ENCODE measurements at regions not wholly inside any gene's neighbourhood (a gene's known extent, or its start where the extent isn't known, plus 50 kb on each side); places are given as distances from the start of the nearest gene placed in this dataset.

DNA sequence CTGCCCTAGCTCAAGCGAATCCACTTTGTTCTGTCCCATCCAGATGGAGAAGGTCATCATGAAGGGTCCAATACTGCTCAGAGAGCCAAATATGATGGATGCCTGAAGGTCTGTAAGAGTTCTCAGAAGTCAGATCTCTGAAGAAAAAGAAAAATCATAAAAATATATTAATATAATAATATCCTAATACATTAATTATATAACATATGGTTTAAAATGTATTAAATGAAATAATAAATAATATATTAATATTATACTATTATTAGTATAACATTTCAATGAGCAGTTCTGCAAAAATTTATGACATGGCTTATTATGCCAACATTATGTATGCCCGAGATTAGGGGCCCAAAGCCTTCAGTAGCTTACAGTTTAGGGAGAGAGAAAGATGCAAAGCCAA lies 78.2 kb upstream of the GPR12 start:
- no peak for DNase-seq (ENCODE audit: low read depth in 2 of 3, low spot score in 2 of 3)

DNA sequence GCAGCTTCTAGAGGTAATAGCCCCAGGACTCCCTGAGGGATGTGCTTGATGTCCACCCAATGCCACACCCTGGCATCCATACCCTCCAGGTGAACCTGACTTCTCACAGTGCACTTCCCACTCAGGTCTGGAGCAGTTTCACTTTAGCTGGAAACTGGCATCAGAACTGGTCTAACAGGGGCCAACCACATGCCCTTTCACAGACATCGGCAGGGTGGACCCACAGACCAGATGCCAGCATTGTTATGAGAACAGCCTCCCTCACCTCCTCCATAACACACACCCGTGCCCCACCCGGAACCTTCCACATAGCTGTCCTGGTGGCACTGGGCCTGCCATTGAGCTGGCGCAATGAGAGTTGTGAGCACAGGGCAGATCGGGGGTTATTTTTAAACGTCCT lies 77.4 kb upstream of the GPR12 start:
- DNase-seq (ENCODE audit: low read depth in 2 of 3, low spot score in 2 of 3): no peak

DNA sequence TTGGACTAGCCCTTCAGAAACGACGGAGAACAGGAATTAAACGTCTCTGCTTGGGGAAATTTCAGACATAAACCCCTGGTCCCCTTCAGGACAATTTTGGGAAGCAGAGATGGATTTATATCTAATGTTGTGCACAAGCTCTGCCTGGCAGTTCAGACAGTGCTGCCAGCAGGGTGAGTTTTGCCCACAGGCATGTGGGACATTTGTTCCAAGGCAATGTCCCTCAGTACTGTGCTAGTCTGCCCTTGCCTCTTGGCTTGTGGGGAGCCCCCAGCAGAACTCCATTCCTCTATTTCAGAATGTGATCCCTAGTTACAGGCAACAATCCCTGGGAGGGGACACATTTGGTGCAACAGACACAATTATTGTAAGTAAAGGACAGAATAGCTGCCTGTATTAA lies 76.5 kb upstream of the GPR12 start:
- no peak for DNase-seq (ENCODE audit: low read depth in 2 of 3, low spot score in 2 of 3)

DNA sequence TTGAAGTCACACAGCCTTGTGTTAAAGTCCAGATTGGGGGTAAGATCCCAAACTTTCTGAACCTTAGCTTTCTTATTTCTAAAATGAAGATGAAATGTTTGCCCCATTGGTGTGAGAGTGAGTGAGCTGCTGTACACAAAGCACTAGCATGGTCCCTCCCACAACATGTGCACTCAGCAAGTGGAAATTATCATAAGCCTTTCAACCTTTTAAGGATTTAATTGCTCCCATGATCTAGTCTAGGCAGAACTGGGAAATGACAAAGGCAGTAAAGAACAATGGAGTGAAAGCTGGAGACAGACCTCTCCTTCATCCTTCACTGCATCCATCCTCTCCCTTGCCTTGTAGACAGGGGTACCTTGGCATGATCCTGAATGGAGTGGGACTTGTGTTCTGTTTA lies 76.0 kb upstream of the GPR12 start:
- DNase-seq (ENCODE audit: low read depth in 2 of 3, low spot score in 2 of 3): no peak

DNA sequence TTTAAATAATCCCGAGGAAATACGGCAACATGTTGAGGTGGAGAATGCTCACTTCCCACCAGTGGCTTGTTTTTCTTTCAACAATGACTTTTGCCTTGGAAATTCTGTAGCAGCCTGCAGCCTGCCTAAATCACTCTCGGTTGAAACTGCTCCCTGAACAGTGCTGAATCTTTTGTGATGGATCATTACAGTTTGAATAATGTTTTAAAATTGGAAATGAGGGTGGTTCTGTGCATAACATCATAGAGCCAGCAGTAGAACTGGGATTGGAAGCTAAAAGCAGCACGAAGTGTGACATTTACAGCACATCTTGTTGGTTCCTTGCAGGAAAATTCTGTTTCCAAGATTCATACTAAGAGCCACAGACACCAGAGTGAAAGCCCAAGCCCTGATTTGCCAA lies 74.1 kb upstream of the GPR12 start:
- DNase-seq (ENCODE audit: low read depth in 2 of 3, low spot score in 2 of 3): no peak

DNA sequence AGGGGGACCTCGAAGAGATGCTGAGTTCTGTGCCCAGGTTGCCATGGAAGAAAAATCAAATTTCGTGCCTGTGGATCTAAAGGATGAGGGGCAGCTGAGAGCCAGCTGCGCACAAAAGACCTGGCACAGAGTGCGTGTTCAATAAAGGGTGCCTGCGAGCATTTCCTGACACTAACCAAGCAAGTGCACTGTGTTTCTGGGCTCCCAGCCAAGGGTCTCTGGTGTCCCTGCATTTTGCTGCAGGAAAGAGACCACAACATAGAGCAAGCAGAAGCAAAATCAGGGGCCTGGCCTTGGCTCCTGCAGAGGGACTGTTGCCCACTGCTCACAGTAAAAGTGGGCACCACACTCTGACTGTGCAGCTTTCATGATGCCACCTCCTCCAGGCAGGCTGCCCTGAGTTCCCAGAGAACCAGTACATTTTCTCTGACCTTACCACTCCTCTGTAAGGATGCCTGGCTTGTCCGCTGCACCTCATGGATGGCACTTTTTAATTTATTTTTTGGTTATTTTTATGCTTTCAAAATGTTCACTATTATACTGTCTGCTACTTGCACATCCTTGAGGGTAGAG lies 70.8 kb upstream of the GPR12 start:
- DNase-seq (ENCODE audit: low read depth in 2 of 3, low spot score in 2 of 3): no peak

DNA sequence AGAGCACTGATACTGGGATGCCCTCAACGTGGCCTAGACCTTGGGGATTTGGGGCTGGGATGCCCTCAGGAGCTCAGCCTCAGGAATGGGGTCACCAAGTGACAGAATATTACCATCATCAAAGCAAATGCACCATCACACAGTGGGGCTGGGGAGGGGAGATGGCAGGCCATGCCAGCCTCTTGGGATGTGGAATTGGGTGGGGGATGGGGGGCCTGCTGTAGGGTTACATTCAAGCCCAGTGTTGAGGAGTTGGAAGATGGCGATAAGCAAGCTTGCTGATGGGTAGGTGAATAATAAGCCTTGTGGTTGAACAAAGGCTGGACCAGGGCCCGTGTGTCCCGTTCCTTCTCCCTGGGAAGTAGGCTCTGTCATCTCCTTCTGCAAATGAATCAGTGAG lies 69.1 kb upstream of the GPR12 start:
- DNase-seq (ENCODE audit: low read depth in 2 of 3, low spot score in 2 of 3): no peak

DNA sequence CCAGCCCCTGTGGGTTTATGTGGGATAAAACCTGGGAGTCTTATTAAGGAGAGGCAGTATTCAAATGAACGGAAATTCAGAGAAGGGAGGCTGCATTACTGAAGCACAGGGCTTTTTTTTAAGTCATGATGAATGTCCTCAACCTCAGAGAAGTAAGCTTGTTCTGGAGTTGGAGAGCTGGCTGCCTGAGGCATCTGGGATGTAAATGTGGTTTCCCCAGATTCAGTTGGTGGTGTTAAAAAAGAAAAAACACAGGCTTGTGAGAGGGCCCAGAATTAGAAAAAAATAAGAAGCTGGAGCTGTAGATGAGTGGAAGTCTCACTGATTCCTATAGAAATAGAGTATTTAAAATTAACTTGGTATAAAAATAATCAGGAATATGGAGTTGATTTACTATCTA lies 64.0 kb upstream of the GPR12 start:
- DNase-seq (ENCODE audit: low read depth in 2 of 3, low spot score in 2 of 3): no peak

DNA sequence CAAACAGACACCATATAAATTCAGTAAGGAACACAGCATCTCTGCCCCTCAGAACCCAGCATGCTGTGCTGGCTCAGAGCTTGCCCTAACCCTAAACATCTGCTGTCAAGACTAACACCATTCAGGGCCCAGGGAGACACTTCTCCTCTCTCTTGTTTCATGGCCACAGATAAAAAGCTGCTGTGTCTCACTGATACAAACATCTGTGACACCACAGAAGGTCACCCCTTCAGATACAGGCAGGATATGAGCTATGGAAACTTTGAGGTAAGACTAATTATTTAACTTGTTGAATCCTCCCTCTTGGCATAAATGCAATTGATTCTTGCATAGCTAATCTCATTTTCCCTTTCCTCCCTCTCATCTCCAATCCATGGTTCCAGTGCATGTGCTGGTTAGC lies 61.6 kb upstream of the GPR12 start:
- no peak for DNase-seq (ENCODE audit: low read depth in 2 of 3, low spot score in 2 of 3)

DNA sequence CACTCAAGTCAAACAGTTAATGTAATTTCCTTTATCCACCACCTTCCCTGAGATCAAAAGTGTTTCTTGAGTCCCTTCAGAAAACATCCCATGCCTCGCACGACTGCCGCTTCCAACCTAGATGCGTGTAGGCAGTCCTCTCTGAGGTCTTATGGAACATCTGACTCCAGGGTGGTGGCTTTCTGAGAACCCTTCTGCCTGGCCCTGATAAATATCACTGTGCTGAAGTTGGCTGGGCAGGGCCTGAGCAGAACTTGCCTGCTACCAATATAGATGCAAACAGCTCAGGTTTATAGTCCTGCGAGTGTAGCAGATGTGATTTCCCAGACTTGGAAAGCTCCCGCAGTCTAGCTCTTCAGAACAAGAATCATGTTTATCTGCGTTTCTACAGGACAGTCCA lies 61.1 kb upstream of the GPR12 start:
- DNase-seq (ENCODE audit: low read depth in 2 of 3, low spot score in 2 of 3): no peak

DNA sequence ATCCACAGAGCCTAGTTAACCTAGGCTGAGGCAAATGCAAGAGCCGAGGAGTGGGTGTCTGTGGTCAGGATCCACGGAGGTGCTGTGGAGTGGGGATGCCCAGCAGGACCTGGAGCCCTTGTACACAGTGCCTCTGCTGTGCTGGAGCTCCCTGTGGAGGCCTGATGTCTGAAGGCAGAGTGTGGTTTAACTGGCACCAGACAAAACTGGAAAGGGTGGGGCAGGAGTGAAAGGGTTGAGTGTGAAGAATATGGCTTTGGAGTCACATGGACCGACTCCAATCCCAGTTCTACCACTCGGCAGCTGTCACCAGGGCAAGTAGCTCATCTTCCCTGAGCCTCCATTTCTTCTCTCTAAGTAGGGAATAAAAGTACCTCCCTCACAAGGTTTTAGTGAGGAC lies 60.3 kb upstream of the GPR12 start:
- DNase-seq (ENCODE audit: low read depth in 2 of 3, low spot score in 2 of 3): no peak

DNA sequence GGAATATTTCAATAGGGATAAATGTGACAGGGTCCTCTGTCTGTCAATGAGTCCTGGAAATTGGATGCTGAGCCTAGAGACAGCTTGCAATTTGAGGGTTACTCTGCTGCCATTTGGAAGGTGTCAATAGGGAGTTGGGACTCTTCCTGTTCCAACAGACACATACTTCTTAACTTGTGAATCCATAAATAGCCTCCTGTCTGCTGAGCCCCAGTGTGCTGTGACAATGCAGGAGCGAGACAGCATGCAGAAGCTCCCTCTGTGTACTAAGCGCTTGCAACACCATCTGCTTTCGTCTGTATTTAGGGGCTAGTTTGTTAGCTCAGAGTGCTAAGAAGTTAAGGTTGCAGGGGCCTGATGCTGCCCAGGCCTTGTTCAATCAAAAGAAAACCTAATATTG lies 58.5 kb upstream of the GPR12 start:
- no peak for DNase-seq (ENCODE audit: low read depth in 2 of 3, low spot score in 2 of 3)

DNA sequence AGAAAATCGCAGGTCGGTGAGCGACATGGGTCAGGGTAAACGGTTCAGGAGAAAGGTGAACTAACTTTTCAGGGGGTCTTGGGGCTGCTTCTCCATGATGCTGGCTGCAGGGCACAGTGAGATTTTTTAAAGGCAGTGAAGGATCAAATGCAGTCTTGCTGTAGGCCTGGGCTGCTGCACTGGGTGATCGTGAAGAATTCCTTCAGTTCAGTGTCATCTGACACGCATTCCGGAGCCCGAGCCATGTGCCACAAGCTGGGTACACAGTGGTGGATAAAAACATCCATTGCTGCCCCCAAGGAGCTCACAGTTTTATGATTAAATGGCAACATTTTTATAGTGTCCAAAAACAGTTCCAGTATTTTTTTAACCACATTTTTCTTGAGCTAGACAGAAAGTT lies 56.3 kb upstream of the GPR12 start:
- DNase-seq (ENCODE audit: low read depth in 2 of 3, low spot score in 2 of 3): no peak

DNA sequence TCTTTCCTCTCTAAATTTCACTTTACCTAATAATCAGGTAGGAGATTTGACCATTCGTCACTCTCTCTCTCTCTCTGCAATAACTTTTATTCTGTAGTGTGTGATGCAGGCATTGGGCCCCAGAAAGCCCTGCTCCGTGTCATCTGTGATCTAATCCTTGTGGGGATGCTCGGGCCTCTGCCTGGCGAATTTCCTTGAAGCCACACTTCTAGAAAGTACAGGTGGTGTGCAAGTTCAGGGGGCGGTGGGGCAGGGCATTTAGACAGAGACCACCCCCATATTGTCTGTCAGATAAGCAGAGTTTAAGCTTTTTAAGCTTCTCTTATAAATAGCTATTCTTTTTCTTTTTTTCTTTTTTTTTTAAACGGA lies 53.4 kb upstream of the GPR12 start:
- DNase-seq (ENCODE audit: low read depth in 2 of 3, low spot score in 2 of 3): no peak

DNA sequence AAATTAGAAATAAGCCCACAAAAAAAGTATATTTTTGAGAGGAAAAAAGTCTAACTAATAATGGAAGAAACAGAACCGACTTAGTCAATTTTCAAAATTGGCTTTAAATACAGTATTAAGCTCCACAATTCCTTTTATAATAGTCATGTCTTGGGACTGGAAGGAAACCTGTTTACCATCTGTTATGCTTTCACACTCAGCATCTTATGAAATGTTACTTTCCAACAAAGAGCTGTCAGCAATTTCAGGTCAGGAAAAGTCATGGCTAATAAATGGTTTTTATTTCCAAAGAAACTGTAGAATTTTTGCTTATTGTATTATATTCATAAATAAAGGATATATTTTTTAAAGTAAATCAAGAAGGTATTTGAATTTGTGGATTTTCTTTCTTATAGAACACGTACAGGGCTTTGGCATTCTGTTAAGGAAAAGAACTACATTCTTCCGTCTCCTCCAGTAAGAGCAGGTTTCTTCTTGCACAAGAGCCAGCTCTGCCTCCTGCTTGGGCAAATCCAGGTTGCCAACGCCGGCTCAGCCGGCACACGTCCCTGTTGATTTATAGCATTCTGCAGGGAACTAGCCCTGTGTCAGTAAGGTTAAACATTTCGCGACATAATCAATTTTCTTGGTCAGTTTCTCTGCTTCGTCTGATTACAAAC lies 52.9 kb upstream of the GPR12 start:
- DNase-seq (ENCODE audit: low read depth in 2 of 3, low spot score in 2 of 3): no peak

DNA sequence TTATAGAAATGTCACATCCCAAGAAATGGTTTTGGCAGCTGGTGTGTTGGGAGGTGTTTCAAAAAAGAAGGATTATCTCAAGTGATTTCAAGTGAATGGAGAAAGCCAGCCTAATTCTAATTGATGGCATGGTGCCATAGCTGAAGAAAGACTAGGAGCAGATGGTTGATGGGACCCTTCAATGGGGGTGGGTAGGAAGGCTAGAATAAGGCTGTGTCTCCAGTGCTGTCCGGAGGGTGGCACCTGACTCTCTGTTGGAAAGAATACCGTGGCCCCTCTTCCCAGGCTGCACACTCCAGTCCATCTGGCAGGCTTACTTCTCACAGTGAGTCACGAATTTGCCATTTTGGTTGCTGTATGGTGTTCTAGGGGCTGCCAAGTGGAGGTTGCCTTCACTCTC lies 51.0 kb upstream of the GPR12 start:
- DNase-seq (ENCODE audit: low read depth in 2 of 3, low spot score in 2 of 3): no peak
